ENCODE measurements at regions not wholly inside any gene's neighbourhood (a gene's known extent, or its start where the extent isn't known, plus 50 kb on each side); places are given as distances from the start of the nearest gene placed in this dataset.

DNA sequence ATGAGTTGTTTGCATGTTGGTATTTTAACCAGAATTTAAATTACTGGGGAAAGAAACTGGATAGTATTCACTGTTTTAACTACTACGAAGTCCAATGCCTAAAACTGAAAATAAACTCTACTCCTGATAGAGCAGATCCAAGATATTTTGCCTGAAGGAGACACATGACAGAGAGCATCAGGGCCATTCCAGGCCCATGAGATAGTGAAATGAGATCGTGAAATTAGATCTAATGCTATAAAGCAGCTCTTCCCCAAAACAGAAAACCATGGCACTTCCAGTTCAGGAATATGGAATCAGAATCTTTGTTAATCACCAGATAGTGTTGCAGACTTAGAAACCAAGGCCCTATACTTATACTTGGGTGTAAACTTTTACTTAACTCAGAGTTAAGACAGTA, 124.3 kb upstream of the CACNA2D1 start:
- no peak overlapping the region for H3K4me3 ChIP-seq
- peaks cover 3% of the 10 kb centered on the region for H3K4me1 ChIP-seq
- H3K9me3 ChIP-seq: no peaks in the 10 kb centered on the region
- DNase-seq (no peak), ATAC-seq (no peak)
- intact Hi-C loops (cut with DNase I): no loop called here
- H3K27me3 ChIP-seq (ENCODE audit: low read depth): no peaks in the 10 kb centered on the region
- no peak overlapping the region for H3K27ac ChIP-seq
- TF ChIP-seq, protein P1, sequence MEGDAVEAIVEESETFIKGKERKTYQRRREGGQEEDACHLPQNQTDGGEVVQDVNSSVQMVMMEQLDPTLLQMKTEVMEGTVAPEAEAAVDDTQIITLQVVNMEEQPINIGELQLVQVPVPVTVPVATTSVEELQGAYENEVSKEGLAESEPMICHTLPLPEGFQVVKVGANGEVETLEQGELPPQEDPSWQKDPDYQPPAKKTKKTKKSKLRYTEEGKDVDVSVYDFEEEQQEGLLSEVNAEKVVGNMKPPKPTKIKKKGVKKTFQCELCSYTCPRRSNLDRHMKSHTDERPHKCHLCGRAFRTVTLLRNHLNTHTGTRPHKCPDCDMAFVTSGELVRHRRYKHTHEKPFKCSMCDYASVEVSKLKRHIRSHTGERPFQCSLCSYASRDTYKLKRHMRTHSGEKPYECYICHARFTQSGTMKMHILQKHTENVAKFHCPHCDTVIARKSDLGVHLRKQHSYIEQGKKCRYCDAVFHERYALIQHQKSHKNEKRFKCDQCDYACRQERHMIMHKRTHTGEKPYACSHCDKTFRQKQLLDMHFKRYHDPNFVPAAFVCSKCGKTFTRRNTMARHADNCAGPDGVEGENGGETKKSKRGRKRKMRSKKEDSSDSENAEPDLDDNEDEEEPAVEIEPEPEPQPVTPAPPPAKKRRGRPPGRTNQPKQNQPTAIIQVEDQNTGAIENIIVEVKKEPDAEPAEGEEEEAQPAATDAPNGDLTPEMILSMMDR (IDR thresholded peaks at IDR 0.05): no peak
- no peaks in the 10 kb centered on the region for H3K36me3 ChIP-seq

DNA sequence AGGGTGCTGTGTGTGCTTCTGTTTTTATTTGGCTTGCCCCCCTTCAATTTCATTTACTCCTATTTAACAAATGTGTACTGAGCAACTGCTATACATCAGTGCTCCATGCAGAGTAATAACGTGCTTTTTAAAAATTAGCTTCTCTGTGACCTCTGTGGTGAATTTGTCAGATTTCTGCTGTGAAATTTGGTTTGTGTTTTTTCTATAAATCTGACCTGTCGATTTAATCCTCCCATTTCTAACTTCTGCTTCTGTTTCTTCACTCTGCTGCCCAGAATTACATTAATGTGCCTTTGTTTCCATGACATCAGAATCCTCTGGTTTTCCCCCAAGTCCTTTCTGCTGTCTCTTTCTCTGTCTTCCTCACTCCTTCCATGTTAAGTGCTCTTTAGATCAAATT, 123.8 kb upstream of the CACNA2D1 start:
- no peaks in the 10 kb centered on the region for H3K36me3 ChIP-seq
- no peak for ATAC-seq

DNA sequence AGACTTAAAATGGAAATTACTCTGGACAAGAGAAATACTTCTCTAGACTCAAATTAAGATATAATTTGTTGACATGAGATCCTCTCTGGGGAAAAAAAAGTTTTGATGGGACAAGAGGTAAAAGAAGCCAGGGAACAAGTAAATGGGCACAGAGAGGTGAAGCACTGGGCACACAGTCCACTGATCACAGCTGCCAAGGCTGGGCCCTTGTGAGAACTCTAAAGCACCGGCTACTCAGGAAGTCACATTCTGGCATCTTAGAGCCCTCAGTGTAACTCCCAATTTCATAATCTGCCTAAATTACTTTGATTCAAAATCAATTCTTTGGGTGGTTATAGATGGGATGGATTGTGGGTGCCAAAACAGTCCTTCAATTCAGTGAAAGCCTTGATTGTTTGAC, 123.2 kb upstream of the CACNA2D1 start:
- TF ChIP-seq, protein P1 (IDR thresholded peaks at IDR 0.05): no peak
- Histone ChIP-seq H3K9me3 (no peaks in the 10 kb centered on the region), H3K27me3 (ENCODE audit: low read depth) (no peaks in the 10 kb centered on the region), H3K27ac (no peak overlapping the region), H3K4me1 (peaks cover 3% of the 10 kb centered on the region), H3K4me3 (no peak overlapping the region), H3K36me3 (no peaks in the 10 kb centered on the region)
- peak in 1 of 2 donors; percentile 45 for ATAC-seq
- no peak for DNase-seq
- intact Hi-C loops (cut with DNase I): no loop called here

More for the DNA sequence above, 123.8 kb upstream of the CACNA2D1 start:
- Histone ChIP-seq H3K27ac (no peak overlapping the region), H3K4me3 (no peak overlapping the region), H3K27me3 (ENCODE audit: low read depth) (no peaks in the 10 kb centered on the region), H3K9me3 (no peaks in the 10 kb centered on the region), H3K4me1 (peaks cover 3% of the 10 kb centered on the region)
- TF ChIP-seq, protein P1 (IDR thresholded peaks at IDR 0.05): no peak
- no peak for DNase-seq
- intact Hi-C loops (cut with DNase I): no loop called here

DNA sequence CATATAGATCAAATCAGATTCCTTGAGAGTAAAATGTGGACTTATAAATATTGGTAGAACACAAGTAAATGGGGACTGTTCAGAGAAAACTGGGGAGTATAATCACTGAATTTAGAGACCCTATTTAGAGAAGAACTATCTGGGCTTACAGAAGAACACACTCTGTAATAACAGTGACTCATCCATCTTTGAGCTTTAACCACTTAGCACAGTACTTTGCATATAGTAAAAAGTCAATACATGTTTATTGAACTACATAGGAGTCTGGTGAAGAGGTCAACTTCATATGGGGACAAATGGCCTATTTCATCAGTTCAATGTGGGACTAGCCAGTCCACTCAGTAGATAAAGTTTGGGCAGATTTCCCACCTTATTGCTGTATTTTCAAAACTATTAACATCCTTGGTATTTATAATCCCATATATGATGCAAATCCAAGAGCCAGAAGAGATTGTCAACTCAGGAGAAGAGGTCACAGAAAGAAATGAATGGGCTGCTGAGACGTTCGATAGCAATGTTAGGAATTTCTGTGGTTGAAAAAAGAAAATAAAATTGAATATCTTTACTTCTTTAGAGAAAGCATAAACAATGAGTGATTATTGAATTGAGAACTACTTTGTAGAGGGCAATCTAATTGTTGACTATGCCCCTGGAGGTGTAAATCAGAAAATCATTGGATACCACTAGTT, 119.3 kb upstream of the CACNA2D1 start:
- Histone ChIP-seq H3K27ac (no peak overlapping the region), H3K36me3 (no peaks in the 10 kb centered on the region), H3K9me3 (no peaks in the 10 kb centered on the region), H3K27me3 (ENCODE audit: low read depth) (no peaks in the 10 kb centered on the region), H3K4me3 (no peak overlapping the region), H3K4me1 (peaks cover 3% of the 10 kb centered on the region)
- ATAC-seq (no peak), DNase-seq (no peak)
- intact Hi-C loops (cut with DNase I): no loop called here
- TF ChIP-seq, protein P1 (IDR thresholded peaks at IDR 0.05): no peak

DNA sequence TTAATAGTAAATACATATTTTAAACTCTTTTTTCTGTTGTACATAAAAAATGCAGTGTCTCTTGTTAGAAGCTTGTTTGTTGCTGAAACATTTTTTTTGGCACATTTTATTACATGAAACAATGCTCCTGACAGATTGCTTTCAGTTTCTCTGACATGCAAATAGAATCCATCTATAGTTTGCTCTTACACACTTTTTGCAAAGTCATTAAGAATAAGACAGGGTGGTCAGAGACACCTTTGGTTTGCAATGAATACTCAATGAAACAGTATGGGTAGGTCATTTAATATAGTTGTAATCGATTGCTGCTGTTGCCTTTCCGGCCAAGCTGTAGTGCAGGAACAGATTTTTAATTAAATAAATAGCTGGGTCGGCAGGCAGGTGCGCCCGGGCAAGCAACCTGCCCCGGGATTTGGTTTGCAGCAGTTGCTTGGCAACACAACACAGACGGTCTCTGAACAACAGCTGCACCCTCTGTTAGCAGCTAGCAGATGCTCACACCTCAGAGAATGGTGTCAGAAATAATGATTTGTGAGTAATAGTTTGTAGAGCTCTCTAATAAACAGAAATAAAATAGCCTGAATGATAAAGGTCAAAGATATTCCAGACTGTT, 115.7 kb upstream of the CACNA2D1 start:
- TF ChIP-seq, protein P1 (IDR thresholded peaks at IDR 0.05): no peak
- no peaks in the 10 kb centered on the region for H3K36me3 ChIP-seq
- H3K4me1 ChIP-seq: no peaks in the 10 kb centered on the region
- intact Hi-C loops (cut with DNase I): no loop called here
- no peak for DNase-seq
- ATAC-seq: peak in 1 of 2 donors; percentile 66
- H3K27me3 ChIP-seq (ENCODE audit: low read depth): no peaks in the 10 kb centered on the region
- no peak overlapping the region for H3K27ac ChIP-seq
- no peak overlapping the region for H3K4me3 ChIP-seq
- peaks cover 4% of the 10 kb centered on the region for H3K9me3 ChIP-seq

Measured in lower lobe of right lung (tissue), 2 donors.